C4-2B (cell line): ENCODE measurements at regions not wholly inside any gene's neighbourhood (a gene's known extent, or its start where the extent isn't known, plus 50 kb on each side); places are given as distances from the start of the nearest gene placed in this dataset.

ENCODE experiments used
- ZFX ChIP-seq: fragments of 450-650 bp; IDR thresholded peaks from 2 replicates; pipeline ENCODE4 v1.6.1; 2017
- TF ChIP-seq, protein P1 (sequence below): fragments of 450-650 bp; conservative IDR thresholded peaks from 2 replicates; pipeline ENCODE4 v1.5.1; 2017; ENCODE audit warnings: mild to moderate bottlenecking

DNA sequence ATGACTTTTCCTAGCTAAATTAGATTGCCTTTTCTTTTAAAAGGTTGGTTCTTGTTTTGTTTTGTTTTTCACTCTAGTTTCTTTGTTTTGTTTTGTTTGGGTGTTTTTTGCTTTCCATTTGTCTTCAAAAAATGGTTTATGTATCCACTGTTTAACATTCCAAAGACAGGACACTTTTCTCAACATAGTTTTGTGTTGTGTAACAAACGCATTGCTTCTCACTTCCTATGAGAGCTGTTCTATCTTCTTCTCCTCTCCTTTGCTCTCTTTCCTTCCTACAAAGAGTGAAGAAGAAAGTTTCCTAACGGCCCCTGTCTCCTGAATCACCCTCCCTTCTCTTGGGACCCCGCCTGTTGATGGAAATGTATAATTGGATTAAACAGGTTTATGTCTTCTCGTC lies 539.7 kb downstream of the ACTL7B start:
- TF ChIP-seq, protein P1, sequence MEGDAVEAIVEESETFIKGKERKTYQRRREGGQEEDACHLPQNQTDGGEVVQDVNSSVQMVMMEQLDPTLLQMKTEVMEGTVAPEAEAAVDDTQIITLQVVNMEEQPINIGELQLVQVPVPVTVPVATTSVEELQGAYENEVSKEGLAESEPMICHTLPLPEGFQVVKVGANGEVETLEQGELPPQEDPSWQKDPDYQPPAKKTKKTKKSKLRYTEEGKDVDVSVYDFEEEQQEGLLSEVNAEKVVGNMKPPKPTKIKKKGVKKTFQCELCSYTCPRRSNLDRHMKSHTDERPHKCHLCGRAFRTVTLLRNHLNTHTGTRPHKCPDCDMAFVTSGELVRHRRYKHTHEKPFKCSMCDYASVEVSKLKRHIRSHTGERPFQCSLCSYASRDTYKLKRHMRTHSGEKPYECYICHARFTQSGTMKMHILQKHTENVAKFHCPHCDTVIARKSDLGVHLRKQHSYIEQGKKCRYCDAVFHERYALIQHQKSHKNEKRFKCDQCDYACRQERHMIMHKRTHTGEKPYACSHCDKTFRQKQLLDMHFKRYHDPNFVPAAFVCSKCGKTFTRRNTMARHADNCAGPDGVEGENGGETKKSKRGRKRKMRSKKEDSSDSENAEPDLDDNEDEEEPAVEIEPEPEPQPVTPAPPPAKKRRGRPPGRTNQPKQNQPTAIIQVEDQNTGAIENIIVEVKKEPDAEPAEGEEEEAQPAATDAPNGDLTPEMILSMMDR, result no peak
- no peak for TF ChIP-seq ZFX
